Epithelial cell of prostate (primary cell): ENCODE measurements at regions not wholly inside any gene's neighbourhood (a gene's known extent, or its start where the extent isn't known, plus 50 kb on each side); places are given as distances from the start of the nearest gene placed in this dataset.
"Not testable (repeated sequence)": the region's sequence is repeated elsewhere in the genome, so short reads cannot be mapped to it uniquely, and the experiment has no call there.

Experiments
- DNase-seq: peaks from one replicate; pipeline ENCODE4 v3.0.0-alpha.2; 2011; ENCODE audit warnings: low read depth, low spot score
- H3K27ac ChIP-seq: fragments of 450-650 bp; 2 replicates; pipeline ENCODE4 v1.5.1; 2017; ENCODE audit warnings: mild to moderate bottlenecking

GRCh38 chr13:82560889-82561288 is 1321.4 kb downstream of the SLITRK1 start:
- no peak overlapping the region for H3K27ac ChIP-seq
- no peak for DNase-seq

GRCh38 chr13:82522872-82523271 is 1359.4 kb downstream of the SLITRK1 start:
- DNase-seq = no peak
- H3K27ac ChIP-seq = no peak overlapping the region

- H3K27ac ChIP-seq = no peak overlapping the region
Measured at GRCh38 chr13:82506805-82507414, 1375.4 kb downstream of the SLITRK1 start.

GRCh38 chr13:82501834-82502233 is 1380.4 kb downstream of the SLITRK1 start:
- DNase-seq = no peak
- H3K27ac ChIP-seq = no peak overlapping the region

More at GRCh38 chr13:82506805-82507414, 1375.4 kb downstream of the SLITRK1 start:
- no peak for DNase-seq

GRCh38 chr13:82480415-82480814 is 1401.9 kb downstream of the SLITRK1 start:
- no peak overlapping the region for H3K27ac ChIP-seq
- no peak for DNase-seq

- DNase-seq = no peak
- H3K27ac ChIP-seq = no peak overlapping the region
Measured at GRCh38 chr13:82477436-82477835, 1404.8 kb downstream of the SLITRK1 start.

- no peak for DNase-seq
- no peak overlapping the region for H3K27ac ChIP-seq
Measured at GRCh38 chr13:82467626-82468025, 1414.6 kb downstream of the SLITRK1 start.

- not testable (repeated sequence) for H3K27ac ChIP-seq, DNase-seq
Measured at GRCh38 chr13:82459575-82459974, 1422.7 kb downstream of the SLITRK1 start.

- DNase-seq = no peak
- H3K27ac ChIP-seq = no peak overlapping the region
Measured at GRCh38 chr13:82458169-82458568, 1424.1 kb downstream of the SLITRK1 start.

GRCh38 chr13:82457548-82457947 is 1424.7 kb downstream of the SLITRK1 start:
- DNase-seq, H3K27ac ChIP-seq: not testable (repeated sequence)

GRCh38 chr13:82447416-82448077 is 1434.7 kb downstream of the SLITRK1 start:
- no peak for DNase-seq
- H3K27ac ChIP-seq = no peak overlapping the region

GRCh38 chr13:82439159-82439904 is 1442.9 kb downstream of the SLITRK1 start:
- no peak for DNase-seq
- H3K27ac ChIP-seq = no peak overlapping the region

- no peak for DNase-seq
- H3K27ac ChIP-seq = no peak overlapping the region
Measured at GRCh38 chr13:82438320-82438719, 1444.0 kb downstream of the SLITRK1 start.

- DNase-seq = no peak
- H3K27ac ChIP-seq = no peak overlapping the region
Measured at GRCh38 chr13:82436099-82436585, 1446.1 kb downstream of the SLITRK1 start.

- no peak for DNase-seq
- H3K27ac ChIP-seq = no peak overlapping the region
Measured at GRCh38 chr13:82432949-82433348, 1449.3 kb downstream of the SLITRK1 start.

GRCh38 chr13:82412749-82413148 is 1469.5 kb downstream of the SLITRK1 start:
- no peak overlapping the region for H3K27ac ChIP-seq
- DNase-seq = no peak

GRCh38 chr13:82407321-82407720 is 1475.0 kb downstream of the SLITRK1 start:
- no peak for DNase-seq
- no peak overlapping the region for H3K27ac ChIP-seq

- H3K27ac ChIP-seq = no peak overlapping the region
- DNase-seq = no peak
Measured at GRCh38 chr13:82374719-82375118, 1507.6 kb downstream of the SLITRK1 start.

GRCh38 chr13:82370316-82370715 is 1512.0 kb downstream of the SLITRK1 start:
- H3K27ac ChIP-seq = no peak overlapping the region
- DNase-seq = no peak

- no peak for DNase-seq
- no peak overlapping the region for H3K27ac ChIP-seq
Measured at GRCh38 chr13:82364525-82364924, 1517.7 kb downstream of the SLITRK1 start.

- H3K27ac ChIP-seq = no peak overlapping the region
- DNase-seq = no peak
Measured at GRCh38 chr13:82358284-82358683, 1524.0 kb downstream of the SLITRK1 start.
